Fibroblast of villous mesenchyme (primary cell): ENCODE measurements at regions not wholly inside any gene's neighbourhood (a gene's known extent, or its start where the extent isn't known, plus 50 kb on each side); places are given as distances from the start of the nearest gene placed in this dataset.

ENCODE experiments used
- DNase-seq: peaks from one replicate; pipeline ENCODE4 v3.0.0-alpha.2; 2010; ENCODE audit warnings: low read depth
- H3K4me3 ChIP-seq: 2 replicates; pipeline ENCODE4 v1.5.1; 2011; ENCODE audit warnings: low read depth, mild to moderate bottlenecking, low read length
- CTCF ChIP-seq: IDR thresholded peaks from 2 replicates; pipeline ENCODE4 v1.5.1; 2012; ENCODE audit warnings: low read depth, mild to moderate bottlenecking, low read length; ENCODE audit not compliant: insufficient read depth

- no peak overlapping the region for H3K4me3 ChIP-seq
- TF ChIP-seq CTCF: no peak
- no peak for DNase-seq
These were observed 1205.4 kb downstream of the TBC1D22A start for GRCh38 chr22:47967831-47968230.

GRCh38 chr22:47966316-47966715, 1203.9 kb downstream of the TBC1D22A start:
- DNase-seq: no peak
- no peak overlapping the region for H3K4me3 ChIP-seq
- no peak for TF ChIP-seq CTCF

GRCh38 chr22:47965896-47966295, 1203.4 kb downstream of the TBC1D22A start:
- H3K4me3 ChIP-seq: no peak overlapping the region
- DNase-seq: no peak
- no peak for TF ChIP-seq CTCF

GRCh38 chr22:47965066-47965465, 1202.6 kb downstream of the TBC1D22A start:
- H3K4me3 ChIP-seq: no peak overlapping the region
- DNase-seq: no peak
- no peak for TF ChIP-seq CTCF

- H3K4me3 ChIP-seq: no peak overlapping the region
- TF ChIP-seq CTCF: no peak
- no peak for DNase-seq
These were observed 1201.2 kb downstream of the TBC1D22A start for GRCh38 chr22:47963660-47964059.

GRCh38 chr22:47957649-47958048, 1195.2 kb downstream of the TBC1D22A start:
- H3K4me3 ChIP-seq: no peak overlapping the region
- no peak for TF ChIP-seq CTCF
- DNase-seq: no peak

GRCh38 chr22:47954107-47954506, 1191.7 kb downstream of the TBC1D22A start:
- no peak for DNase-seq
- H3K4me3 ChIP-seq: no peak overlapping the region
- no peak for TF ChIP-seq CTCF
